Dedifferentiated amniotic fluid mesenchymal stem cell (primary cell): ENCODE measurements at regions not wholly inside any gene's neighbourhood (a gene's known extent, or its start where the extent isn't known, plus 50 kb on each side); places are given as distances from the start of the nearest gene placed in this dataset.
"Not testable (repeated sequence)": the region's sequence is repeated elsewhere in the genome, so short reads cannot be mapped to it uniquely, and the experiment has no call there.

Experiments
- DNase-seq: peaks from one replicate; pipeline ENCODE4 v3.0.0-alpha.2; 2016; ENCODE audit errors: extremely low spot score

- no peak for DNase-seq
These were observed 448.7 kb upstream of the HNRNPA3 start for GRCh38 chr2:176763851-176764404.

DNA sequence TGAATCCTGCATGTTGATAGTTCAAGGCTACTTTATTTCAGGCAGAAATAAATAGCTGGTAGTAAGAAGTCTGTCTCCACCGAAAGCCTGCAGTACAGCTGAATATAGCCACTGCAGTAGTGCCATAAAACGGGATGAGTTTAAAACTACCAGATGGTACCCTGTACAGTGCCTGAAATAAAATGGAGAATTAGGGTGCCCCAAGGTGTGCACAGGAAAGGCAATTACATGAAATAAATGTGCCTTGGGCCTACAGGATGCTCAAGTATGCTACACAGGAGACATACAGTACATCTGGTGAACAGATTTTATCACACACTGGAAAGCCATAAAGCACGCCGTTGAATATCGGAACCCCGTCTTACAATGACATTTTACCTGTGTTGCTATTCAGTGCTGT, 447.7 kb upstream of the HNRNPA3 start:
- DNase-seq = no peak

GRCh38 chr2:176766005-176766404, 446.6 kb upstream of the HNRNPA3 start:
- no peak for DNase-seq

DNA sequence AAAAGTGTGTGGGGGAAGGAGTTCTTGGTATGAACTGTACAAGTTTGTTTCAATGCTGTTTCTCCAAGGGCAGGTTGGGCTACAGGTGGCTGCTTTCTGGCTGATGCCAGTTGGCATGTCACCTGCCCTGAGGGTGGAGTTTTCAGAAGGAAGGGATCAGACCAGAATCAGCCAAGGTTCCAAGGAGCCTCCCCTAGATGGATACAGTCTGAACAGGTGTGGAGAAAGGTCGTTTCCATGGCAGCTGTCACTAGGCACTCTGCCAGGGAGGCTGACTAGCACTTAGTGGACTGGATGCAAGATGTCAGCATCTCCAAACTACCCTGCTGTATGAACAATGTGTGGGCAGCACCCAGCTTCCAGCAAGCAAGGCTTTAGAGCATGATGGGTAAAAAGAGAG, 444.4 kb upstream of the HNRNPA3 start:
- no peak for DNase-seq

GRCh38 chr2:176769021-176769420, 443.6 kb upstream of the HNRNPA3 start:
- no peak for DNase-seq

DNA sequence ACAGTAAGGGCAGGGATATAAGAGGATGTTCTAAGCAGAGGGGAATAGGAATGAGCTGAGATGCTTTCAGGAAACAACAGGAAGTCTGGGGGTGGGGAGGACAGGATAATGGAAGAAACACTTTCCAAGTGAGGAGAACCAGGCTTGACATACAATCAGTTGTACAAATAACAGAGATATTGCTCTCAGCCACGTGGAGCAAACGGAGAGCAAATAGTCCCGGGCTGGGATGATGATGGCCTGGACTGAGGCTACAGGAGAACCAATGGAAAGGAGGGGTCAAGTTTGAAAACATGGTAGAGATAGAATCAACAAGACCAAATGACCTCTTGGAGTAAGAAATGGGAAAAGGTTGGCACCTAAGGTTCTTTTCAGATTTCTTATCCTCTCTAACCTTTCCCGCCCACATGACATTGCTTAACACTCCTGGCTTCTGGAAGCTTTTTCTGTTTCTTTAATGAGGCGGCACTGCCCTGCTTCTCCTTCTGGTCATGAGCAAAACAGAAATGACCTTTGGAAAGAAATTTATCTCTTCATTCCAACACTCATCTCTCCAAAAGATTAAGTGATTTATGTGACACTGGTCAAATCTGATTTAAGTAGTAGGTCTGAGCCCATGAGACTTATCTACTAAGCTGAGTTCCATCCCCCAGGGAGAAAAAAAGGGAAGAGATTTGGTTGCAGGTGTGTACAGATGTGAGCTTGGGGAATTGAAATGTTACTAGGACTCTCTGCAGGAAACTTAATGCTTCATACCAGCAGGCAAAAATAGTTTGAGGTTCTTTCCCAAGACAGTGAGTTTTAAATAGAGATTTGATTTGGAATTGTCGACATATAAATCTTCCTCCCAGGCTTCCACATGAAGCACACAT, 442.9 kb upstream of the HNRNPA3 start:
- DNase-seq = no peak

DNA sequence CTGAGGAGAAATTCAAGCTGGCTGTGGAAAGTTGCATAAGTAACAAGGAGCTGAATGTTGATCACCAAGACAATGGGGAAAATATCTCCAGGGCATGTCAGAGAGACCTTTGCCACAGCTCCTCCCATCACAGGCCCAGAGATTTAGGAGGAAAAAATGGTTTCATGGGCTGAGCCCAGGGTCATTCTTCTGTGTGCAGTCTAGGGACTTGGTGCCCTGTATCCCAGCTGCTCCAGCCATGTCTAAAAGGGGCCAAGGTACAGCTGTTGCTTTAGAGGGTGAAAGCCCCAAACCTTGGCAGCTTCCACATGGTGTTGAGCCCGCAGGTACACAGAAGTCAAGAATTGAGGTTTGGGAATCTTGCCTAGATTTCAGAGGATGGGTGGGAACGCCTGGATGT, 439.8 kb upstream of the HNRNPA3 start:
- DNase-seq = no peak

GRCh38 chr2:176774766-176775451, 437.7 kb upstream of the HNRNPA3 start:
- no peak for DNase-seq

- no peak for DNase-seq
These were observed 435.3 kb upstream of the HNRNPA3 start for GRCh38 chr2:176777262-176777661.

DNA sequence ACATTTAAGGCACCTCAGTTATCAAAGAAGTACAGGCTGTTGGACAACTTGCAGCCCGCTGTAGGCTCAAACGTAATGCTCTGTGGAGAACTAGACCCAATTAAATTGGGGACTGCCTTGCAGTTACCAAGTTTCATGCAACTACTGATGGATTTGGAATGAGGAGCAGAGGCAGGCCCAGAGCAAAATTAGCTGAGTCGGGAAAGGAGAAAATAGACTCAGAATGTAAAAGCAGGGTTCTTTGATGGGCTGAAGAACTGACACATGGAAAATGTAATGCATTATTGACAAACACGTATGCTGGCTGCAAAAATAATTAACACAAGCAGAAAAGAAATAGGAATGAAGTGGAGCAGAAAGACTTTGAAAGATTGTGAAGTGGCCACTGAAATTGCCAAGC, 432.7 kb upstream of the HNRNPA3 start:
- no peak for DNase-seq

DNA sequence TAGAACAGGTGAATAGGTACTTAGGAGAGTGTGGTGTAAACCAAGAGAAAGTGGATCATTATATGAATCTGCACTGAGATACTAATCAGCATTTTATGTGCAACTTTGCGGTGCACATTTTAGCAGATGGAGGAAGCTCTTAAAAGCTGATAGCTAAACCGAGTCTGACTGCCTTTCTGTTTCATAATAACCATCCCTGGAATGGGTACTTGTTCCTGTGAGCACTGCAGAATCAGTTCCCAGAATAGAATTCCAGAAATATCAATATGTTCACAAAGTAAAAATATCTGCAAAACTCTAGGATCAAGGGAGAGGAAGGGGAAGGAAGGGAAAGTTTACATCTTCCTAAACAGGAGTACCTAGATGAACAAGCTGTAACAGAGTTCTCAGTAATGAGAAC, 432.2 kb upstream of the HNRNPA3 start:
- no peak for DNase-seq

DNA sequence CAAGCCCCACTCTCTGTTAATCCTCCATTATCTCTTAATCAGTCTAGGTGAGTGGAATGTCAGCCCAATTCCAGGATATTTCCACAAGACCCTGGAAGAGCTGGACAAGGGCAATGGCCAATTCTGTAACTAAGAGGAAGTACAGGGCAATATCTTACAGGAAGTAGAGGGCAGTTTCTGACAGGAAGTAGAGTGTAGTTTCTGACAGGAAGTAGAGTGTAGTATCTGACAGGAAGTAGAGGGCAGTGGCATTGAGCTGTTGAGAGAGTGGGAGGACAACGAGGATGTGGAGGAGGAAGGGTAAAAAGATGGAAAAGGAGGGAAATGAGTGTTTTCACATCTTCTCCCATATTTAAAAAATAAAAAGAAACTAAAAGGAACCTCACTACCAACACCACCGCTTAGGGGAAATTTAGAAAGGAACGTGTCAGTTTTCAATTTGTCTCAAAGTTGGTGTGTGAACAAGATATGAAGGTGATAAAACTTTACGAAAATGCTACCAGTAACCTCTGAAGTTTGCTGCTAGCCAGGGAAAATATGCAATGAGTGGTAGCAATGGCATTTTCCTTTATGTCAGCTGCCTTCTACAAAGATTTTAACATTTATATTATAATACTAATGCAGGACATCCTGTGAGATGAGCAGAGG, 430.9 kb upstream of the HNRNPA3 start:
- no peak for DNase-seq

DNA sequence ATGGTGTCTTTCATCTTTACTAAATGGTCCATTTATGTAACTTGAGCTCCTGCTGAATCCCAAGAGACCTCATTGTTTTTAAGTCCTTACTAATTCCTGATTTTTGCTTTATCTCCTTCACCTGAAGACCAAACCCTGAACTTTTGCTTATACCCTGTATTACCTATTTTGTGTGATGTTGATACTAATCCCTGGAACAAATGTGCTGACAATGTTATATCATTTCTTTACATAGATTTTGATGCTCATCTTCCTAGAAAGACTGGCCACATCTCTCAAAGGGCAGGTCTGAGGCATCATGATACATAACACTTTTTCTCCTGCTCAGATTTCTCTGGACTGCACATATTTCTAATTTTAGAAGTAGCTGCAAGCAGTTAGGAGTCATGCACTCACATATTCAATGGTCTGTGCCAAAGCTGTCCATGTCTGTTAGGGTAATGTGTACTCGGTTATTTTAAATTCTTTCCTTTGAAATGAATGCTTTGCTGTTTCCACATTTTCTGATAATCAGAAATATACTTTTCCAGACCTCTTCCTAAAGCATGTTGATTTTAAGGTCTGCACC, 427.9 kb upstream of the HNRNPA3 start:
- no peak for DNase-seq

DNA sequence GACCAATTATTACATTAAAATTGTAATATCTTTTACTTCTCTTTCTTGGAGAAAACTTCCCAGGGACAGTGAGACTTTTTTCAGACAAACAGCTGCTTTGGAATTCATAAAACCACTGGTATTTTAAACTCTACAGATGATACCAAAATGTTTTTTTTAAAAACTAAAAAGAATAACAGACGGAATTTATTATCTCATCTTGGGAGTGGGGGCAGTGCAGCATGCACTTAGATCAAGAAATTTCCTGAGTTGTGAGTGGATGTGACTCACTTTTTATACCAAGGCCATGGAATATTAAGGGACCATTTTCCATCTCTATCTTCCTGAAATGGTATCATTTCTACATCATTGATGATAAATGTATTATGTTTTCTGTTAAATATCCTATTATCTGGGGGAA, 422.8 kb upstream of the HNRNPA3 start:
- DNase-seq = no peak

- no peak for DNase-seq
These were observed 422.1 kb upstream of the HNRNPA3 start for GRCh38 chr2:176790468-176790867.

DNA sequence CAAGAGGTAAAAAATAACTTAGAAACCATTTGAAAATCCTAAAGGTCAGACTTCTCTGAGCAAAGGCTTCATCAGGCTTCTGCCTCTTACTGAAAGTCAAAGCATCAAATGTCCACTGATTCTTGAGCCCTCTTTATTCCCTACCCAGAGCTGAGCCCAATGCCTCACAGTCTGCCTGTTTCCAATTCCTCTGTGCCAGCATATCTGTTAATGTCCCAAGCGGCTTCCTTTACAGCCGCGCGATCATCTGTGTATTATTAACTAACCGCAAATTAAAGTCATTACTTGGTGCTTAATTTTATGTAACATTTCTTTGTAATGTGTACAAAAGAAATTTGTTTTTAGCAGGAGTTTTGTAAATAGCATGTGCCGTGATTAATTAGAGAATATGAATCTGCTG, 418.8 kb upstream of the HNRNPA3 start:
- DNase-seq = no peak

DNA sequence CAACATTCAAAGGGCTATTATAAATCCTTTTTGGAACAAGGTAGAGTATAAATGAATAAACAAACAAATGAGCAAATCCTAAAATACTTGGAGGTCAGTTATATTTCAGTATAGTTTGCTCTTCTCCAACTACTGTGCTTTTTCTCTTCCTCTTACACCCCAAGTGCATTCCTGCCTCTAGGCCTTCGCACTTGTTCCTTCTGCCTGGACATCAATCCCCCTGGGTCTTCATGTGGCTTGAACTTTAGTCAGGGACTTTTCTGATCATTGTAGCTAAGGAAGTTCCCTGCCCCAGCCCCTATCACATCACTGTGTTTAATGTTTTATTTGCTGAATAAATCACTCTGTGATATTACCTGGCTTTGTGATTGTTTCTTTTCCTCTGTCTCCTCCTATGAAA, 418.2 kb upstream of the HNRNPA3 start:
- DNase-seq = no peak

- DNase-seq = no peak
These were observed 416.8 kb upstream of the HNRNPA3 start for GRCh38 chr2:176795823-176796222.

- not testable (repeated sequence) for DNase-seq
These were observed 415.9 kb upstream of the HNRNPA3 start for GRCh38 chr2:176796677-176797076.

- DNase-seq = no peak
These were observed 408.2 kb upstream of the HNRNPA3 start for GRCh38 chr2:176804392-176804791.

DNA sequence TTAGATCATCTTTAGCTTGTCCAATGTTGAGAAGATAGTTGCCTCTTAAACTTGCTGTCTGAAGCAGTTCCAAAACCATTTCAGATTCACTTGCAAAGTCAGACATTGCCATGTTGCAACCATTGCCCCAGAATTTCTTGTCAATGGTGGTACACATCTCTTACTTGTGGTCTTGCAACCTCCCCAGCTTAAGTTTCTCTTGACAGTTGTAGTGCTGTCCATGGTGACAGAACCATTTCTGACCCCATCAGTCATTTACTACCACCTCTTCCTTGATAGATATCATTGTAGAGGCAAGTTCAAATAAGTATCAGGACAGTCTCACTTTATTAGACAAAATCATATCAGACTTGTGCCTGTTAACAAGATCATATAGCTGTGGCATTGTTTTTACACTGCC, 407.2 kb upstream of the HNRNPA3 start:
- no peak for DNase-seq

DNA sequence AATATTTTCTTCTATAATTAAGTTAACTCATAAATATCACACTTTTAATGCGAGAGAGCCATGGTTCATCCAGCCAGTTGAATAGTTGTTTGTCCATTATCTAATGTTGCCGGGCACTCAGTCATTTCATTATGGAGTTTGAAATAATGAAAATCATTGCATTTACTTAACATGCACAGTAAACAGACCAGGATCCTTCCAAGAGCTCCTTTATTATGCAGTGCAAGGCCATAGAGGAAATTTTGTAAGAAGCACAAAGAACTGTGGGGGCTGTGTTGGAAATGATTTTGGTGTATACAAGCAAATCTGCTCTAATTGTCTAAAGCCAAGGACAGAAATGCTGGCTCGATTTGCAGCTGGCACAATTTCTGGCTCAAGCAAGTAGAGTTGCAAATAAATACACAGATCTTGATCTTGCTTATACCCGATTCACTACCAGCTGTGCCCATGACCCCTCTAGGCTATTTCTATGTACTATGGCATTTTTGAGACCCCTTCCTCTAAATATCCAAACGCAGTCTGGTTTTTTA, 400.3 kb upstream of the HNRNPA3 start:
- DNase-seq = no peak
